A673 (cell line): ENCODE measurements at regions not wholly inside any gene's neighbourhood (a gene's known extent, or its start where the extent isn't known, plus 50 kb on each side); places are given as distances from the start of the nearest gene placed in this dataset.

Experiments used
- BruUV-seq: library from RNA; stranded (reverse); fragments of 400-500 nt; replicated peaks from 2 replicates; lab custom pipeline; 2021; lab: Mats Ljungman, UMichigan
- CTCF ChIA-PET: fragments of 300-600 bp; sonication (Branson Sonifier 250); formaldehyde crosslinking; loops from one replicate; lab custom pipeline; 2022; ENCODE audit warnings: antibody characterized with exemption; lab: Charles Lee
- POLR2A ChIA-PET: fragments of 300-600 bp; sonication (Branson Sonifier 250); formaldehyde crosslinking; loops from one replicate; lab custom pipeline; 2022; ENCODE audit warnings: antibody characterized with exemption; ENCODE audit not compliant: low non-redundant PET; lab: Charles Lee
- DNase-seq: peaks from one replicate; pipeline ENCODE4 v3.0.0-alpha.2; 2015; ENCODE audit warnings: low spot score
- H3K27ac ChIP-seq: fragments of 200-600 bp; sonication (generic); 2 replicates; pipeline ENCODE4 v1.5.1; 2016; ENCODE audit warnings: mixed run types, low read depth, mild to moderate bottlenecking, mixed read lengths, antibody characterized with exemption, low read length; ENCODE audit not compliant: poor library complexity, severe bottlenecking
- H3K27me3 ChIP-seq: fragments of 200-600 bp; sonication (generic); replicated peaks from 2 replicates; pipeline ENCODE4 v1.6.1; 2017; ENCODE audit warnings: mixed run types, low read depth, mild to moderate bottlenecking, mixed read lengths, antibody characterized with exemption, low read length; ENCODE audit not compliant: insufficient read depth, poor library complexity
- H3K36me3 ChIP-seq: fragments of 200-600 bp; sonication (generic); 2 replicates; pipeline ENCODE4 v1.6.1; 2016; ENCODE audit warnings: mixed run types, mild to moderate bottlenecking, mixed read lengths, antibody characterized with exemption, low read length; ENCODE audit not compliant: insufficient read depth, poor library complexity, severe bottlenecking
- H3K4me1 ChIP-seq: fragments of 200-600 bp; sonication (generic); 2 replicates; pipeline ENCODE4 v1.6.1; 2017; ENCODE audit warnings: mixed run types, mild to moderate bottlenecking, mixed read lengths, antibody characterized with exemption, low read length; ENCODE audit not compliant: insufficient read depth, poor library complexity, severe bottlenecking
- H3K4me3 ChIP-seq: fragments of 200-600 bp; sonication (generic); 2 replicates; pipeline ENCODE4 v1.5.1; 2016; ENCODE audit warnings: low read depth, mixed run types, mild to moderate bottlenecking, mixed read lengths, low read length; ENCODE audit not compliant: poor library complexity, severe bottlenecking
- H3K9me3 ChIP-seq: fragments of 200-600 bp; sonication (generic); 2 replicates; pipeline ENCODE4 v1.6.1; 2016; ENCODE audit warnings: mixed run types, low read depth, mild to moderate bottlenecking, mixed read lengths, antibody characterized with exemption, low read length; ENCODE audit not compliant: poor library complexity, severe bottlenecking
- CTCF ChIP-seq: fragments of 300-800, 200-600 bp; sonication (generic); conservative IDR thresholded peaks from 2 replicates; pipeline ENCODE4 v1.5.1; 2017; ENCODE audit warnings: low read depth, mild to moderate bottlenecking, antibody characterized with exemption, low read length, moderate library complexity, mixed read lengths
- EZH2 ChIP-seq: fragments of 200-600 bp; sonication (generic); IDR thresholded peaks from 2 replicates; pipeline ENCODE4 v1.6.1; 2017; ENCODE audit warnings: borderline replicate concordance, low read depth, mild to moderate bottlenecking, mixed read lengths, antibody characterized with exemption, low read length; ENCODE audit not compliant: poor library complexity, severe bottlenecking
- intact Hi-C: fragments of 100-400 bp; cut with micrococcal nuclease; formaldehyde crosslinking; loops from one replicate; pipeline ENCODE4 v1.10.0; 2022; ENCODE audit not compliant: unreplicated experiment

DNA sequence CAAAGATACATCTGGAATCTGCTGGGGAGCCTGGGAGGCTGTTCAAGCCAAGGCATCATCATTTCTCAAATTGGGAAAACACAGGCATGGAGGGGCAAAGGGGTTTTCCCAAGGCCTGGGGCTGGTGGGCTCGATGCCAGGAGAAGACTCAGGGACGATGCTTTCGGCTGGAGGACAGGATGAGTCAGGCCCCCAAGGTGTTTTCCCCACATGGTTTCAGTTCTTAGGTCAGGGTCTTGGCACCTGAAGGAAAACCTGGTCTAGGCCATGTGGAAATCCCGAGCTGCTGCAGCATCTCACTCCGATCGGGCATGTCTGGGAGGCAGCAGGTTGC is 348.1 kb downstream of the CDC5L start:
- intact Hi-C loops: no loop called here
- DNase-seq: no peak
- ChIA-PET CTCF (no interaction called here), POLR2A (no interaction called here)
- no peaks in the 10 kb centered on the region for H3K9me3 ChIP-seq
- no peak overlapping the region for H3K4me3 ChIP-seq
- no peaks in the 10 kb centered on the region for H3K4me1 ChIP-seq
- no peak overlapping the region for H3K27ac ChIP-seq
- no peak for TF ChIP-seq CTCF
- TF ChIP-seq EZH2: no peak
- no TSS peak for BruUV-seq
- no peaks in the 10 kb centered on the region for H3K36me3 ChIP-seq
- no peaks in the 10 kb centered on the region for H3K27me3 ChIP-seq

GRCh38 chr6:44737341-44737740 is 349.8 kb downstream of the CDC5L start:
- ChIA-PET POLR2A (no interaction called here), CTCF (no interaction called here)
- intact Hi-C loops: no loop called here
- H3K4me3 ChIP-seq: no peak overlapping the region
- no TSS peak for BruUV-seq
- no peaks in the 10 kb centered on the region for H3K4me1 ChIP-seq
- no peak for DNase-seq
- TF ChIP-seq EZH2 (no peak), CTCF (no peak)
- no peaks in the 10 kb centered on the region for H3K36me3 ChIP-seq
- no peaks in the 10 kb centered on the region for H3K27me3 ChIP-seq
- no peak overlapping the region for H3K27ac ChIP-seq
- no peaks in the 10 kb centered on the region for H3K9me3 ChIP-seq

DNA sequence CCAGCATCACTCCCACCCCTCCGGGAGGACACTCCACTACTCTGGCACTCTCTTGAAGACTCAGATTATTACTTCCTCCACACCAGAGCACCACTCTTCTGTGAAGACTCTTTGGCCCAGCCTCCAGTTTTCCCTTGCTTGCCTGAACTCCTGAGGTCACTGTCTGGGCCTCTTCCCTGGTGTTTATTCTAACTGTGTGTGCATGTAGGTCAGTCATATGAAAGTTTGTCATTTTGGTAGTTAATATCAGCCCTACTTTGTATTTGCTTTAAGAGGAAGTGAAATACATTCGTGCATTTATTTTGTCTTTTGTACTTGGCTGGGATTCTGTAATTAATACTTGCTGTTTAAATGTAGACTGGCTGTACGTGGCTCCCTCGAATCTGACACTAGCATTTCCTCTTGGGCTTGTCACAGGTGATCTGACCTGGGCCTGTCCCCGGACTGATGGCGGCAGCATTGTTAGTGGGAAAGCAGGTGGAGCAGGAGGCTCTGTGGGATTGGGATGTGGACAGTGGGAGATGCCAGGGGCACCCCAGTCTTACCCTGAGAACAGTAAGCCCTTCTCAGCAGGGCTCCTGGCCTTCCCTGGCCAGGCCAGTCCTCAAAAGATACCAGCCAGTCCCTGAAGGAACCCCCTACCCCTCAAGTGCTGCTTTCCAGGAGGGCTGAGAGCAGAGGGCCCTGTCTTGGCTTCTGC is 350.5 kb downstream of the CDC5L start:
- ChIA-PET POLR2A (no interaction called here), CTCF (no interaction called here)
- H3K4me3 ChIP-seq: no peak overlapping the region
- no peaks in the 10 kb centered on the region for H3K4me1 ChIP-seq
- TF ChIP-seq EZH2 (no peak), CTCF (no peak)
- no TSS peak for BruUV-seq
- intact Hi-C loops: no loop called here
- H3K27ac ChIP-seq: no peak overlapping the region
- H3K9me3 ChIP-seq: no peaks in the 10 kb centered on the region
- no peaks in the 10 kb centered on the region for H3K36me3 ChIP-seq
- no peak for DNase-seq
- H3K27me3 ChIP-seq: no peaks in the 10 kb centered on the region
